Liver (tissue), 8 donors: ENCODE measurements at regions not wholly inside any gene's neighbourhood (a gene's known extent, or its start where the extent isn't known, plus 50 kb on each side); places are given as distances from the start of the nearest gene placed in this dataset.

Experiments
- DNase-seq: peaks from one replicate; pipeline ENCODE4 v3.0.0-alpha.2; 2017; ENCODE audit warnings: low spot score
- H3K27ac ChIP-seq, 2 donors: one replicate each; pipeline ENCODE4 v1.7.0; 2013; ENCODE audit warnings: inconsistent platforms in 2 of 2, low read length in 2 of 2, control low read depth in 1 of 2, low read depth in 1 of 2, mild to moderate bottlenecking in 1 of 2
- H3K27me3 ChIP-seq, 4 donors: one replicate each; pipeline versions ENCODE4 v1.6.1 to v1.7.0; 2013; ENCODE audit warnings: low read length in 3 of 4, inconsistent platforms in 1 of 4, mild to moderate bottlenecking in 1 of 4, moderate library complexity in 1 of 4; ENCODE audit not compliant: control insufficient read depth in 4 of 4, insufficient read depth in 4 of 4
- H3K36me3 ChIP-seq, 4 donors: one replicate each; pipeline versions ENCODE4 v1.6.1 to v1.7.0; 2013; ENCODE audit warnings: low read length in 3 of 4, mild to moderate bottlenecking in 3 of 4, low read depth in 1 of 4, moderate library complexity in 1 of 4; ENCODE audit not compliant: control insufficient read depth in 4 of 4, insufficient read depth in 3 of 4
- H3K4me1 ChIP-seq, 4 donors: one replicate each; pipeline versions ENCODE4 v1.6.1 to v1.7.0; 2013; ENCODE audit warnings: low read length in 3 of 4, mild to moderate bottlenecking in 3 of 4, moderate library complexity in 1 of 4; ENCODE audit not compliant: control insufficient read depth in 4 of 4, insufficient read depth in 4 of 4
- H3K4me3 ChIP-seq, 3 donors: one replicate each; pipeline versions ENCODE4 v1.6.1 to v1.7.0; 2013; ENCODE audit warnings: low read length in 3 of 3, control low read depth in 1 of 3, low read depth in 1 of 3, mild to moderate bottlenecking in 1 of 3
- H3K9ac ChIP-seq, 2 donors: one replicate each; pipeline ENCODE4 v1.7.0; 2013; ENCODE audit warnings: low read length in 2 of 2, mild to moderate bottlenecking in 2 of 2, moderate library complexity in 2 of 2, control low read depth in 1 of 2, low read depth in 1 of 2
- H3K9me3 ChIP-seq, 4 donors: one replicate each; pipeline versions ENCODE4 v1.6.1 to v1.7.0; 2013; ENCODE audit warnings: low read length in 3 of 4; ENCODE audit not compliant: control insufficient read depth in 4 of 4
- EGR1 ChIP-seq, 2 donors: IDR thresholded peaks; 2 replicates each; pipeline ENCODE4 v1.6.1; 2016 to 2018; ENCODE audit warnings: antibody characterized with exemption in 2 of 2, low read depth in 2 of 2
- FOXA1 ChIP-seq: IDR thresholded peaks from 2 replicates; pipeline ENCODE4 v1.6.1; 2016; ENCODE audit warnings: antibody characterized with exemption
- FOXA2 ChIP-seq: IDR thresholded peaks from 2 replicates; pipeline ENCODE4 v1.6.1; 2016; ENCODE audit warnings: antibody characterized with exemption
- GABPA ChIP-seq, 2 donors: IDR thresholded peaks in 1 of 2; conservative IDR thresholded peaks in 1 of 2; 2 replicates each; pipeline ENCODE4 v1.6.1; 2016; ENCODE audit warnings: antibody characterized with exemption in 2 of 2, mild to moderate bottlenecking in 1 of 2, moderate library complexity in 1 of 2
- HNF4A ChIP-seq, 2 donors: conservative IDR thresholded peaks; 2 replicates each; pipeline ENCODE4 v1.6.1; 2016; ENCODE audit warnings: antibody characterized with exemption in 2 of 2, mild to moderate bottlenecking in 2 of 2
- HNF4G ChIP-seq: IDR thresholded peaks from 2 replicates; pipeline ENCODE4 v1.6.1; 2016; ENCODE audit warnings: antibody characterized with exemption
- JUND ChIP-seq, 2 donors: IDR thresholded peaks; 2 replicates each; pipeline ENCODE4 v1.6.1; 2016; ENCODE audit warnings: antibody characterized with exemption in 2 of 2
- MAX ChIP-seq: IDR thresholded peaks from 2 replicates; pipeline ENCODE4 v1.6.1; 2016; ENCODE audit warnings: antibody characterized with exemption
- NR2F2 ChIP-seq: IDR thresholded peaks from 2 replicates; pipeline ENCODE4 v1.6.1; 2016; ENCODE audit warnings: antibody characterized with exemption
- RAD21 ChIP-seq, 2 donors: IDR thresholded peaks; 2 replicates each; pipeline ENCODE4 v1.6.1; 2016; ENCODE audit warnings: antibody characterized with exemption in 2 of 2, mild to moderate bottlenecking in 2 of 2
- REST ChIP-seq: IDR thresholded peaks from 2 replicates; pipeline ENCODE4 v1.6.1; 2016; ENCODE audit warnings: antibody characterized with exemption, mild to moderate bottlenecking
- RXRA ChIP-seq, 2 donors: IDR thresholded peaks; 2 replicates each; pipeline ENCODE4 v1.6.1; 2017 to 2018; ENCODE audit warnings: antibody characterized with exemption in 2 of 2, mild to moderate bottlenecking in 1 of 2
- SP1 ChIP-seq: IDR thresholded peaks from 2 replicates; pipeline ENCODE4 v1.6.1; 2018; ENCODE audit warnings: antibody characterized with exemption, mild to moderate bottlenecking
- TAF1 ChIP-seq: conservative IDR thresholded peaks from 2 replicates; pipeline ENCODE4 v1.6.1; 2016; ENCODE audit warnings: antibody characterized with exemption, mild to moderate bottlenecking
- YY1 ChIP-seq: IDR thresholded peaks from 2 replicates; pipeline ENCODE4 v1.6.1; 2016; ENCODE audit warnings: antibody characterized with exemption, mild to moderate bottlenecking
- ZBTB33 ChIP-seq: IDR thresholded peaks from 2 replicates; pipeline ENCODE4 v1.6.1; 2016; ENCODE audit warnings: antibody characterized with exemption
- WGBS: extraction: QIAGEN DNeasy Blood & Tissue Kit; methylation state at CpG from one replicate; pipeline ENCODE4 v1.1.7; 2013; 5-methylcytosine and 5-hydroxymethylcytosine counted together
- TF ChIP-seq, protein P1 (sequence below): fragments of 150-350 bp; IDR thresholded peaks from 2 replicates; pipeline ENCODE4 v1.5.1; 2017; ENCODE audit warnings: improper control_type of control experiment, low read depth, low read length; ENCODE audit not compliant: missing input control
- TF ChIP-seq, protein P2 (sequence below): IDR thresholded peaks from 2 replicates; pipeline ENCODE4 v1.6.1; 2016; ENCODE audit warnings: antibody characterized with exemption
- donor health status: healthy.
- donor health status: healthy.
- donor health status: healthy.
- donor health status: healthy.
- donor health status: healthy.

GRCh38 chrX:35680940-35681346, 117.2 kb upstream of the MAGEB16 start:
- H3K4me3 ChIP-seq = no peak overlapping the region
- H3K27me3 ChIP-seq = no peaks in the 10 kb centered on the region
- TF ChIP-seq TAF1 = no peak
- no peak for TF ChIP-seq RXRA (IDR thresholded peaks at IDR 0.05)
- TF ChIP-seq, protein P1, sequence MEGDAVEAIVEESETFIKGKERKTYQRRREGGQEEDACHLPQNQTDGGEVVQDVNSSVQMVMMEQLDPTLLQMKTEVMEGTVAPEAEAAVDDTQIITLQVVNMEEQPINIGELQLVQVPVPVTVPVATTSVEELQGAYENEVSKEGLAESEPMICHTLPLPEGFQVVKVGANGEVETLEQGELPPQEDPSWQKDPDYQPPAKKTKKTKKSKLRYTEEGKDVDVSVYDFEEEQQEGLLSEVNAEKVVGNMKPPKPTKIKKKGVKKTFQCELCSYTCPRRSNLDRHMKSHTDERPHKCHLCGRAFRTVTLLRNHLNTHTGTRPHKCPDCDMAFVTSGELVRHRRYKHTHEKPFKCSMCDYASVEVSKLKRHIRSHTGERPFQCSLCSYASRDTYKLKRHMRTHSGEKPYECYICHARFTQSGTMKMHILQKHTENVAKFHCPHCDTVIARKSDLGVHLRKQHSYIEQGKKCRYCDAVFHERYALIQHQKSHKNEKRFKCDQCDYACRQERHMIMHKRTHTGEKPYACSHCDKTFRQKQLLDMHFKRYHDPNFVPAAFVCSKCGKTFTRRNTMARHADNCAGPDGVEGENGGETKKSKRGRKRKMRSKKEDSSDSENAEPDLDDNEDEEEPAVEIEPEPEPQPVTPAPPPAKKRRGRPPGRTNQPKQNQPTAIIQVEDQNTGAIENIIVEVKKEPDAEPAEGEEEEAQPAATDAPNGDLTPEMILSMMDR = no peak
- TF ChIP-seq JUND (IDR thresholded peaks at IDR 0.05) = no peak
- TF ChIP-seq YY1 = no peak
- no peak for TF ChIP-seq SP1
- no peak for TF ChIP-seq FOXA1
- no peak for TF ChIP-seq HNF4A (conservative IDR thresholded peaks at IDR 0.05)
- no peak for TF ChIP-seq RAD21 (IDR thresholded peaks at IDR 0.05)
- no peak for TF ChIP-seq REST
- TF ChIP-seq, protein P2, sequence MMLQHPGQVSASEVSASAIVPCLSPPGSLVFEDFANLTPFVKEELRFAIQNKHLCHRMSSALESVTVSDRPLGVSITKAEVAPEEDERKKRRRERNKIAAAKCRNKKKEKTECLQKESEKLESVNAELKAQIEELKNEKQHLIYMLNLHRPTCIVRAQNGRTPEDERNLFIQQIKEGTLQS = no peak
- no peak for TF ChIP-seq MAX
- TF ChIP-seq HNF4G = no peak
- TF ChIP-seq ZBTB33 = no peak
- no peak for TF ChIP-seq FOXA2
- no peak for TF ChIP-seq NR2F2
- no peak for TF ChIP-seq EGR1 (IDR thresholded peaks at IDR 0.05; ENCODE audit: low read depth in 2 of 2)
- TF ChIP-seq GABPA (IDR thresholded peaks at IDR 0.05 in 1 of 2, conservative IDR thresholded peaks at IDR 0.05 in 1 of 2) = no peak
- WGBS = 93% methylated on average over 3 of the region's 3 CpGs
- no peaks in the 10 kb centered on the region for H3K4me1 ChIP-seq
- no peaks in the 10 kb centered on the region for H3K9me3 ChIP-seq
- no peak overlapping the region for H3K27ac ChIP-seq
- H3K9ac ChIP-seq = no peak overlapping the region
- DNase-seq = no peak
- no peaks in the 10 kb centered on the region for H3K36me3 ChIP-seq
